ENCODE measurements at regions not wholly inside any gene's neighbourhood (a gene's known extent, or its start where the extent isn't known, plus 50 kb on each side); places are given as distances from the start of the nearest gene placed in this dataset.
"Not testable (repeated sequence)": the region's sequence is repeated elsewhere in the genome, so short reads cannot be mapped to it uniquely, and the experiment has no call there.

GRCh38 chr10:109067031-109067430, 856.3 kb downstream of the XPNPEP1 start:
- DNase-seq (ENCODE audit: low read depth): no peak

- no peak for DNase-seq (ENCODE audit: low read depth)
These were observed 857.5 kb downstream of the XPNPEP1 start for GRCh38 chr10:109065821-109066220.

- DNase-seq (ENCODE audit: low read depth): no peak
These were observed 860.9 kb downstream of the XPNPEP1 start for GRCh38 chr10:109062371-109062770.

GRCh38 chr10:109055243-109055642, 868.1 kb downstream of the XPNPEP1 start:
- DNase-seq (ENCODE audit: low read depth): no peak

GRCh38 chr10:109047856-109048255, 875.5 kb downstream of the XPNPEP1 start:
- no peak for DNase-seq (ENCODE audit: low read depth)

GRCh38 chr10:109046427-109046826, 876.9 kb downstream of the XPNPEP1 start:
- DNase-seq (ENCODE audit: low read depth): not testable (repeated sequence)

- DNase-seq (ENCODE audit: low read depth): no peak
These were observed 882.7 kb downstream of the XPNPEP1 start for GRCh38 chr10:109040622-109041021.

- DNase-seq (ENCODE audit: low read depth): no peak
These were observed 885.3 kb downstream of the XPNPEP1 start for GRCh38 chr10:109037978-109038377.

- DNase-seq (ENCODE audit: low read depth): no peak
These were observed 892.6 kb downstream of the XPNPEP1 start for GRCh38 chr10:109030581-109031210.

GRCh38 chr10:109029870-109030269, 893.4 kb downstream of the XPNPEP1 start:
- no peak for DNase-seq (ENCODE audit: low read depth)

- no peak for DNase-seq (ENCODE audit: low read depth)
These were observed 895.7 kb downstream of the XPNPEP1 start for GRCh38 chr10:109027534-109028185.

- no peak for DNase-seq (ENCODE audit: low read depth)
These were observed 898.1 kb downstream of the XPNPEP1 start for GRCh38 chr10:109025172-109025571.

- DNase-seq (ENCODE audit: low read depth): no peak
These were observed 900.8 kb downstream of the XPNPEP1 start for GRCh38 chr10:109022417-109023049.

GRCh38 chr10:109019001-109019424, 904.3 kb downstream of the XPNPEP1 start:
- no peak for DNase-seq (ENCODE audit: low read depth)

- no peak for DNase-seq (ENCODE audit: low read depth)
These were observed 915.8 kb downstream of the XPNPEP1 start for GRCh38 chr10:109007514-109007913.

- DNase-seq (ENCODE audit: low read depth): no peak
These were observed 932.9 kb downstream of the XPNPEP1 start for GRCh38 chr10:108990441-108990840.

GRCh38 chr10:108989976-108990375, 933.3 kb downstream of the XPNPEP1 start:
- DNase-seq (ENCODE audit: low read depth): no peak

GRCh38 chr10:108982159-108982558, 941.2 kb downstream of the XPNPEP1 start:
- DNase-seq (ENCODE audit: low read depth): no peak

GRCh38 chr10:108980869-108981268, 942.4 kb downstream of the XPNPEP1 start:
- no peak for DNase-seq (ENCODE audit: low read depth)

- no peak for DNase-seq (ENCODE audit: low read depth)
These were observed 947.8 kb downstream of the XPNPEP1 start for GRCh38 chr10:108975459-108976058.

- no peak for DNase-seq (ENCODE audit: low read depth)
These were observed 953.3 kb downstream of the XPNPEP1 start for GRCh38 chr10:108970016-108970415.

GRCh38 chr10:108966411-108966810, 956.9 kb downstream of the XPNPEP1 start:
- DNase-seq (ENCODE audit: low read depth): no peak

- no peak for DNase-seq (ENCODE audit: low read depth)
These were observed 957.3 kb downstream of the XPNPEP1 start for GRCh38 chr10:108966005-108966404.

Measured in fibroblast of gingiva (primary cell).